Breast epithelium (tissue), 3 donors: ENCODE measurements at regions not wholly inside any gene's neighbourhood (a gene's known extent, or its start where the extent isn't known, plus 50 kb on each side); places are given as distances from the start of the nearest gene placed in this dataset.

ENCODE experiments used
- CTCF ChIP-seq, 3 donors: fragments of 450-650 bp; IDR thresholded peaks; one replicate each; pipeline ENCODE4 v1.5.1; 2016 to 2017; ENCODE audit warnings: antibody characterized with exemption in 3 of 3, mild to moderate bottlenecking in 3 of 3, moderate library complexity in 3 of 3
- POLR2A ChIP-seq: fragments of 450-650 bp; IDR thresholded peaks from one replicate; pipeline ENCODE4 v1.6.1; 2016; ENCODE audit warnings: antibody characterized with exemption, mild to moderate bottlenecking, moderate library complexity

GRCh38 chr3:102104033-102104432, 254.7 kb downstream of the NFKBIZ start:
- TF ChIP-seq CTCF (IDR thresholded peaks at IDR 0.05), result no peak
- TF ChIP-seq POLR2A, result no peak
